Putamen (tissue), 1 donor: ENCODE measurements at regions not wholly inside any gene's neighbourhood (a gene's known extent, or its start where the extent isn't known, plus 50 kb on each side); places are given as distances from the start of the nearest gene placed in this dataset.

Experiments used
- DNase-seq: peaks from one replicate; pipeline ENCODE4 v3.0.0-alpha.2; 2016; ENCODE audit warnings: low spot score

- no peak for DNase-seq
Measured at GRCh38 chr4:166363198-166363597, 490.2 kb downstream of the TLL1 start.

- no peak for DNase-seq
Measured at GRCh38 chr4:166366012-166366411, 493.0 kb downstream of the TLL1 start.

GRCh38 chr4:166377578-166377977, 504.5 kb downstream of the TLL1 start:
- no peak for DNase-seq

GRCh38 chr4:166386491-166387360, 513.7 kb downstream of the TLL1 start:
- DNase-seq, result no peak

GRCh38 chr4:166391501-166391900, 518.5 kb downstream of the TLL1 start:
- DNase-seq, result no peak

- no peak for DNase-seq
Measured at GRCh38 chr4:166399021-166399420, 526.0 kb downstream of the TLL1 start.

GRCh38 chr4:166400270-166400894, 527.3 kb downstream of the TLL1 start:
- DNase-seq, result no peak

GRCh38 chr4:166413356-166413755, 540.3 kb downstream of the TLL1 start:
- no peak for DNase-seq

- DNase-seq, result no peak
Measured at GRCh38 chr4:166414431-166414830, 541.4 kb downstream of the TLL1 start.

- DNase-seq, result no peak
Measured at GRCh38 chr4:166415749-166416148, 542.7 kb downstream of the TLL1 start.

- no peak for DNase-seq
Measured at GRCh38 chr4:166421556-166422156, 548.6 kb downstream of the TLL1 start.

- no peak for DNase-seq
Measured at GRCh38 chr4:166422475-166422874, 549.4 kb downstream of the TLL1 start.

GRCh38 chr4:166426300-166426863, 553.3 kb downstream of the TLL1 start:
- no peak for DNase-seq

GRCh38 chr4:166432125-166432524, 559.1 kb downstream of the TLL1 start:
- DNase-seq, result no peak

GRCh38 chr4:166432842-166433241, 559.8 kb downstream of the TLL1 start:
- DNase-seq, result no peak

- DNase-seq, result no peak
Measured at GRCh38 chr4:166435449-166435848, 562.4 kb downstream of the TLL1 start.

GRCh38 chr4:166458756-166459155, 585.7 kb downstream of the TLL1 start:
- no peak for DNase-seq

- DNase-seq, result no peak
Measured at GRCh38 chr4:166459621-166460020, 586.6 kb downstream of the TLL1 start.

- no peak for DNase-seq
Measured at GRCh38 chr4:166460769-166461550, 587.9 kb downstream of the TLL1 start.

- DNase-seq, result no peak
Measured at GRCh38 chr4:166481055-166481454, 608.0 kb downstream of the TLL1 start.

- DNase-seq, result no peak
Measured at GRCh38 chr4:166481739-166482138, 608.7 kb downstream of the TLL1 start.

- no peak for DNase-seq
Measured at GRCh38 chr4:166482758-166483157, 609.7 kb downstream of the TLL1 start.
